GM21786 (cell line): ENCODE measurements at regions not wholly inside any gene's neighbourhood (a gene's known extent, or its start where the extent isn't known, plus 50 kb on each side); places are given as distances from the start of the nearest gene placed in this dataset.
A peak's percentile ranks its signal among the peaks of the same experiment; 100 is the strongest.

Experiments used
- ATAC-seq: cut with Tn5 transposase; IDR thresholded peaks from one replicate; pipeline ENCODE4 v1.9.1; 2021; ENCODE audit not compliant: unreplicated experiment

- no peak for ATAC-seq
These were observed 50.7 kb upstream of the FOXB1 start for GRCh38 chr15:59953392-59953883.

DNA sequence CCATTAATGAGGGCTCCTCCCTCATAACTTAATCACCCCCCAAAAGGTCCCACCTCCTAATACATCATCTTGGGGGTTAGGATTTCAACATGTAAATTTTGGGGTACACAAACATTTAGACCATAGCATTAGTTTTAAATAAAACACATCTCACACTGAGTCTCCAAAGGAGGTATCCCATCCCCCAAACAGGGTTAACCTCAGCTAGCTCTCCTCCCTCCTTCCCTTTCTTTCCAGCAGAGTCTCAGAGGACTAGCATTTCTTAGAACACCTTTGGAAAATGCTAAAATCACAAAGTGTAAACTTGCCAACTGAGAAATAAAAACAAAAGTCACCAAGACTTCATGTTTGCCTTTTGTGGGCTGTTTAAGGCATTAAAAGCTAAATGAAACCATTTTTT lies 51.2 kb upstream of the FOXB1 start:
- ATAC-seq, result no peak

DNA sequence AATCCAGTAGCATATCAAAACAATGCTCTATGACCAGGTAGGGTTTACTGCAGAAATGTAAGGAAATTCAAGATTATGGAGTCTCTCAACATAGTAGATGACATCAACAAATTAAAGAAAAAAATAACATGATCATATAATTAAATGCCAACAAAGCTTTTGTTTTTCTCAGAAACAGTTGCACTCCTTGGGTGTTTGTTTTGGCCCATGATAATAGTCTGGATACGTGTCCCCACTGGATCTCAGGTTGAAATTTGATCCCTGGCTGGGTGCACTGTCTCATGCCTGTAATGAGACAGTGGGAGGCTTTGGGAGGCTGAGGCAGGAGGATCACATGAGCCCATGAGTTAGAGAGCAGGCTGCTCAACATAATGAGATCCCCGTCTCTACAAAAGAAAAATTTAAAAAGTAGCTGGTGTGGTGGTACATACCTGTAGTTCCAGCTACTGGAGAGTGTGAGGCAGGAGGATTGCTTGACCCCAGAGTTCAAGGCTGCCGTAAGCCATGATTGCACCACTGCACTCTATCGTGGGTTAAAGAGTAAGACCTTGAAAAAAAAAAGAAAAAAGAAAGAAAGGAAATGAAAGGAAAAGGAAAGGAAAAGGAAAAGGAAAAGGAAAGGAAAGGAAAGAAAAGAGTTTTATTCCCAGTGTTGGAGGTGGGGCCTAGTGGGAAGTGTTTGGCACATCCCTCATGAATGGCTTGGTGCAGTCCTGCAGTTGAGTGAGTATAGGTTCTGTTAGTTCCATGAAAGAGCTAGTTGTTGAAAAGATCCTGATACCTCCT lies 53.3 kb upstream of the FOXB1 start:
- ATAC-seq, result no peak

DNA sequence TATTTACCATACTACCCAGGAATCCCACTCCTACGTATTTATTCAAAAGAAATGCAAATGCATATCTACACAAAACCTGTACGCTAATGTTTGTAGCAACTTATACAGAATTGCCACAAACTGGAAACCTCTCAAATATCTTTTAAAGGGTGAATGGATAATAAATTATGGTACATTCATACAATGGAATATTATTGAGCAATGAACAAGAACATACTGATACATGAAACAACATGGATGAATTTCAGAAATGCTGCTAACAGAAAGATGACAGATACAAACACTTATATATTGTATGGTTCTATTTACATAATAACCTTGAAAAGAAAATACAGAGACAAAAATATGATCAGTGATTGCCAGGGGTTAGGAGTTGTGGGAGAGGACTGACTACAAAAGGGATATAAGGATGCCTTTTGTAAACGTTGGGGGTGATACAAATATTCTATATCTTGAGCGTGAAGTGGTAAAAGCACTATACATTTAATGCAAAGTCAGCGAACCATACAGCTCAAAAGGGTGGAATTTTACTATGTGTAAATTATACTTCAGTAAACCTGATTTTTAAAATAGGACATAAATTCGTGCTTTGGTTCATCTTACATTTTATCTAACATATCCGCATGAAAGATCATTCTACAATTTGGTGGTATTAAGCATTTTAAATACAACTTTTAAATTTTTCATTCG lies 55.0 kb upstream of the FOXB1 start:
- ATAC-seq, result no peak

GRCh38 chr15:59946084-59946483 lies 58.0 kb upstream of the FOXB1 start:
- no peak for ATAC-seq

- ATAC-seq, result no peak
These were observed 59.1 kb upstream of the FOXB1 start for GRCh38 chr15:59945036-59945435.

GRCh38 chr15:59941612-59942011 lies 62.5 kb upstream of the FOXB1 start:
- ATAC-seq, result no peak

GRCh38 chr15:59940928-59941327 lies 63.2 kb upstream of the FOXB1 start:
- no peak for ATAC-seq

- ATAC-seq, result no peak
These were observed 63.7 kb upstream of the FOXB1 start for GRCh38 chr15:59940456-59940855.

GRCh38 chr15:59936741-59937140 lies 67.4 kb upstream of the FOXB1 start:
- no peak for ATAC-seq

GRCh38 chr15:59933607-59934006 lies 70.5 kb upstream of the FOXB1 start:
- no peak for ATAC-seq

GRCh38 chr15:59931646-59932261 lies 72.4 kb upstream of the FOXB1 start:
- ATAC-seq, result no peak

GRCh38 chr15:59924812-59925522 lies 79.1 kb upstream of the FOXB1 start:
- no peak for ATAC-seq

DNA sequence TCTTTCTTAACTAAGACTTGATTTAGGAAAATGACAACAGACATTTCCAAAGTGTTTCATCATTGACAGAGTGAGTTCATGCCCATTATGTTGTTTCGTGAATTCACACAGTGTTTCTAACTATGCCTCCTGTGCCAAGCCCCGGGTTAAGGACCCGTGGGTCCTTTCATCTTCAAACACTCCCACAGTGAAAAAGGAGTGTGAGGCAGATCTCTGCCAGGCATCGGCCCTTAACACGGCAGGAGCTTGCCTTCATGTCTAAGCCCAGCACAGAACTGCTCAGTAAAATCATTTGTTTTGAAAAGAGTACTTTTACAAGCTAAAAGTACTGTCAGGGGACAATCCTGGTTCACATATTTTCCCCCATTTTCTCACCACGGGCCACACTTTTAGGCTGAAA lies 80.0 kb upstream of the FOXB1 start:
- ATAC-seq, result no peak

DNA sequence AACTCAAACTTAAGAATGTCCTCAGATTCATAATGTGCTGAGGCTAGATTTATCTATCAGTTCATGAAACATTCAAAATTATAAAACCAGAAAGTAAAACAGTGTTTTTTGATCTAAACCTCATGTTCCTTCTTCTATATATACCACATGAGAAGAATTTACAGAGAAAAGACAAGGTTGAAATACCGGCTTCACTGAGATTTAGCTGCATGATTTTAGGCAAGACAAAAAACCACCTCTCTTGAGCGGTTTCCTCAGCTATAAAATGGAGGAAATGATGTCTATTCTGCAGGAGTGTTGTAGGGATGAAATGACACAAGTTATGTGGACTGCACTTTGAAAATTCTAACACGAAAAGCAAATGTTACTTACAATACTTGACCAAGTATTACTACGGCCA lies 80.6 kb upstream of the FOXB1 start:
- no peak for ATAC-seq

GRCh38 chr15:59918994-59919951 lies 84.8 kb upstream of the FOXB1 start:
- ATAC-seq, result peak; percentile 90

DNA sequence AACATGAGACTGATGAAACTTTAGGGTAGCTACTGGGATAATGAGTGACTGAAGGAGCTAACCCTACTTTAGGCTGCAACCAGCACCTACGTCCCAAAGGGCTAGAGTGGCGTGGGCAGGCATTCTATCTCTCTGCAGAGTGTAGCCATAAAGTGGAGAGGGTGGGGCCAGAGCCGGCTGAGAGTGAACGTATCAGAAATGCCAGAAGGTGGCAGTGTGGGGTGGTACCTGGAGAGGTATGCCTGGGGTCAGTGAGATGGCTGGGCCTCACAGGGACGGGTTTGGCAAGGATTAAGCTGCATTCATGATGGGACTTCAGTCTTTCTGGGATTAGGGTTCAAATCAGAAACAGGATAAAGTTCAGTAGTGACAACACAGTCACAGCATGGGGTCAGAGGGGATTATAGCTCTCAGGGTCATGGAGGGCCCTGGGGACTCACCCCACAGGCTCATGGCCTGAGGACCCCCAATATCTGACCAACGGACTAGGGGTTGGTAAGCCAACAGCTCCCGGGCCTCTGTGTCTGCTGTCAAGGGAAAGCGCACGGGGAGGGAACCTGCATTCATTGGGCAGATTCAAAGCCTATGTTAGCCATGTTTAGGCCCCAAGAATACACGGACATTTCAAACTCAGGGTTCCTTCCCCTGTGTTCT lies 86.5 kb upstream of the FOXB1 start:
- peak; percentile 51 for ATAC-seq

- no peak for ATAC-seq
These were observed 98.1 kb upstream of the FOXB1 start for GRCh38 chr15:59906046-59906445.

DNA sequence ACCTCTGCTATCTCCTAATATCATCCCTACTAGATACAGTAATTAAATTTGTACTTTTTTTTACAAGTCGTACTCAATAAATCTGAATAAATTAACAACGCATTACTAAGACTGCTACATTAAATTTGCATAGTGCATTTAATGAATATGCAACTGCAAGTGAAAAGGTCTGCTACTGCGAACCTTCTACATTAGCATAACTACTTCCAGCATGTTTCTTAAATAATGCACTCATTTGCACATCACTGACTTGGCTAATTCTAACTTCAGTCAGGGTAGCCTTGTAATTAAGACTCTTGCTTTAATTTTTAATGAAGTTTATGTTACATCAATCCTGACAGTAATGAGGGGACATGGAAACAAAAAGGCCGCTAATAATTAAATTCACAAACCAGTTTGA lies 98.9 kb upstream of the FOXB1 start:
- ATAC-seq, result no peak
